ENCODE measurements at regions not wholly inside any gene's neighbourhood (a gene's known extent, or its start where the extent isn't known, plus 50 kb on each side); places are given as distances from the start of the nearest gene placed in this dataset.

DNA sequence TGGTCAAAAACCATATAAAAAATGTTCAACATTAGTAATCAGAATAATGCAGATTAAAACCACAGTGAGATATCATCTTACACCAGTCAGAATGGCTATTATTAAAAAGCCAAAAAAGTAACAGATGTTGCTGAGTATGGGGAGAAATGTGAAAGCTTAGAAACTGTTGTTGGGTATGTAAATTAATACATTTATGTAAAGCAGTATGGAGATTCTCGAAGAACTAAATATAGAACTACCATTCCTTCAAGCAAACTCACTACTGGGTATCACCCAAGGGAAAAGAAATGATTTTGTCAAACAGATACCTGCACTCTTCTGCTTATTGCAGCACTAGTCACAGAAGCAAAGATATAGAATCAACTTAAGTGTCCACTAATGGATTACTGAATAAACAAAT lies 576.4 kb upstream of the EPHA5 start:
- no peak overlapping the region for H3K4me3 ChIP-seq (ENCODE audit: low read length)
- no peak for TF ChIP-seq CTCF (conservative IDR thresholded peaks at IDR 0.05; ENCODE audit: low read depth, low read length)
- no peak for DNase-seq (ENCODE audit: low read depth)

- H3K4me3 ChIP-seq (ENCODE audit: low read length) = no peak overlapping the region
- DNase-seq (ENCODE audit: low read depth) = no peak
- no peak for TF ChIP-seq CTCF (conservative IDR thresholded peaks at IDR 0.05; ENCODE audit: low read depth, low read length)
Measured at GRCh38 chr4:66235876-66236275, 565.6 kb upstream of the EPHA5 start.

DNA sequence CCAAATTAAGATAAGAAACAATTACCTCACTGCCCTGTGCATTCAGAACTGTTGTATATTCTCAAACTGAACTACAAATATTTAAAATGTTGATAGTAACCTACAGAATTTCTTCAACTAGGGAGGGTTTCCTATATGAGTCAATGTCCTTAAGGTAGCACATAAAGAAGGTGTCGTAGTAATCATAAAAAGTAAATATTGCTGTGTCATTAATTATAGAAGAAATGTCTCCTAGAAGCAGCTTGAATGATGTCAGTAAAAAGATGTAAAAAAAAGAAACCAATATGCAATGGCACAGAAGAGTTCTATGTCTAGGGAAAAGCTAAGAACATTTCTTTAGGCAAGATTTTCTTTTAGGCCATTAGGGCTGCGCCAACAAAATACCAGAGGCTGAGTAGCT lies 559.6 kb upstream of the EPHA5 start:
- TF ChIP-seq CTCF (conservative IDR thresholded peaks at IDR 0.05; ENCODE audit: low read depth, low read length) = no peak

GRCh38 chr4:66225539-66225938 lies 555.2 kb upstream of the EPHA5 start:
- no peak for DNase-seq (ENCODE audit: low read depth)
- TF ChIP-seq CTCF (conservative IDR thresholded peaks at IDR 0.05; ENCODE audit: low read depth, low read length) = no peak
- H3K4me3 ChIP-seq (ENCODE audit: low read length) = no peak overlapping the region

More for the DNA sequence above, 559.6 kb upstream of the EPHA5 start:
- H3K4me3 ChIP-seq (ENCODE audit: low read length) = no peak overlapping the region
- DNase-seq (ENCODE audit: low read depth) = no peak

DNA sequence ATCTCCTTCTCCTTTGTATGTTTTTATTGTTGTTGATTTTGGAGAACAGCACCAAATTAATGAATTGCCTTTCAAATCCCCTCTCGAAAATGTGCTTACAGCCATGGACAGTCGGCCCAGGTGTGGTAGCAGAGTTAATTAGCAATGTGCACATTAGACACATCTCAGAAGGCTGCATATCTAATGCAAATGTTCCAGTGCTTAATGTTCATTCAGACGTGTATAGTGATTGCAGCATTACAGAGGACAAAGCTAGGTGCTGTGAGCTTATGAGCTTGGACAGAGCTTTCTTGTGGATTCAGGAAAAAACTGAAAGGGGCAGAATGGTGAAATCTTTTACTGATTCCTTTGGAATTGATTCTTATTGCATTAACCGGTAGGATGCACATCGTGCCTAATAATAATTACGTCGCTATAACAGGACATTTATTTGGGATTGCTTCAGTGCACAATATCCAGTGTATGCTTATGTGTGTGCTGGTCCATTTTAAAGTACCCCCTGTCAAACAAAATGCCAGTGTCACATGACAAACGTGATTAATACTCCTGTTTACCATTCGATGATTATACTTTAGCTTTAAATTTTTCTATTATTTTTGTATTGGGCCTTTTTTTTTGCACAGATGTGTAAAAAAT lies 552.9 kb upstream of the EPHA5 start:
- no peak overlapping the region for H3K4me3 ChIP-seq (ENCODE audit: low read length)
- no peak for TF ChIP-seq CTCF (conservative IDR thresholded peaks at IDR 0.05; ENCODE audit: low read depth, low read length)
- DNase-seq (ENCODE audit: low read depth) = no peak

DNA sequence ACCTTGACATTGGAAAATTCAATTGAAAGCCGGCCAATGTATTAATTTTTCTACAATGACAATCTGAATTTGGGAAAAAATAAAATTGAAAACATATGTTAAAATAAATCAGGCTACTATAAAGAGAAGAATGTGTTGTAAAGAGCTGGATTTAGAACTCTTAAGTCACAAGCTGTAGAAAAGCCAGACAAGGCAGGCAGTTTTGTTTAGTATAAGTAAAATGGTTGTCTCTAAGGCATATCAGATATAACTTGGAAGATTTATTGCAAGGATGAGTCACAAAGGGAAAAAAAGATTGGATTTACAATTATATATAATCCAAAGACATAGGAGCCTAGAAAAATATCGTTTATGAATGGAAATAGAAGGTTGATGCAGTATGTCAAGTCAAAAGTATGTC lies 549.1 kb upstream of the EPHA5 start:
- H3K4me3 ChIP-seq (ENCODE audit: low read length) = no peak overlapping the region
- TF ChIP-seq CTCF (conservative IDR thresholded peaks at IDR 0.05; ENCODE audit: low read depth, low read length) = no peak
- DNase-seq (ENCODE audit: low read depth) = no peak

DNA sequence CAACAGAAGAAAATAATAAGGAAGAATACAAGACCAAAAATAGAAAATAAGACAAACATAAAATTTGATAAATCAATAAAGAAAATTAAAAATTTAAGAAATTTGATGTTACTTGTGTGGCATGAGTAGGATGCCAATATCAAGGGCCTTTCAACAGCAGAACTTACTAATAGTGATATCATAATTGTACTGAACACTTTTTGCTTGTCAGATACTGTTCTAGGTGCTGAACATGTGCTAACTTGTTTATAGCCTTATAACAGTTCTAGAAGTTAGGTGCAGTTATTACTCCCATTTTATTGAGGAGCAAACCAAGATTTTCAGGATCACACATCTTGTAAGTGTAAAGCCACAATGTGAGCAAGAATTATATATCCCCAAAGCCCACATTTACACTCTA lies 546.0 kb upstream of the EPHA5 start:
- DNase-seq (ENCODE audit: low read depth) = no peak
- TF ChIP-seq CTCF (conservative IDR thresholded peaks at IDR 0.05; ENCODE audit: low read depth, low read length) = no peak
- H3K4me3 ChIP-seq (ENCODE audit: low read length) = no peak overlapping the region

Data from retinal pigment epithelial cell (primary cell).